Hepatocyte (in vitro differentiated cells): ENCODE measurements at regions not wholly inside any gene's neighbourhood (a gene's known extent, or its start where the extent isn't known, plus 50 kb on each side); places are given as distances from the start of the nearest gene placed in this dataset.

Source experiments
- EZH2 ChIP-seq: fragments of 200-600 bp; sonication (generic); IDR thresholded peaks from 2 replicates; pipeline ENCODE4 v1.6.1; 2016; ENCODE audit warnings: antibody characterized with exemption, mild to moderate bottlenecking, borderline replicate concordance
- EZH2phosphoT487 ChIP-seq: fragments of 200-600 bp; sonication (generic); IDR thresholded peaks from one replicate; pipeline ENCODE4 v1.6.1; 2018; ENCODE audit warnings: antibody characterized with exemption, mild to moderate bottlenecking, low read depth, moderate library complexity; ENCODE audit not compliant: unreplicated experiment, severe bottlenecking
- TF ChIP-seq, protein P1 (sequence below): fragments of 200-600 bp; sonication (generic); IDR thresholded peaks from 2 replicates; pipeline ENCODE4 v1.5.1; 2016; ENCODE audit warnings: antibody characterized with exemption, mild to moderate bottlenecking; ENCODE audit not compliant: poor library complexity

DNA sequence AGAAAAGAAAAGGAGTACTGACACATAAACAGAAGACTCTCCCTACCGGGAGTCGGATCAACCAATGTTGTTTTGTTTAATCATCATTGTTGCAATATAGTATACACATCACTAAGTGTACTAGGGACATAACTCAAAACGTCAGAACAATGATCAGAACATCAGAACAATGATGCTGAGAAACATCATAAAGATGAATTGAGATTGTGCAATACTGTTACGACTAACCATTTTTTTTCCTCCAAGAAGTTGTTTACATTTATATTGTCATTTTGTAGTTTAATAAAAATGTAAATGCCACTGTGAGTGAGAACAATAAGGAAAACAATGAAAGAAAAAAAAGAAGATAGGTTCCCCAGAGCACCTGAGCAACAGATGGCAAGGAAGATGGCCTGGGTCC lies 663.1 kb upstream of the PCDH15 start:
- TF ChIP-seq, protein P1, sequence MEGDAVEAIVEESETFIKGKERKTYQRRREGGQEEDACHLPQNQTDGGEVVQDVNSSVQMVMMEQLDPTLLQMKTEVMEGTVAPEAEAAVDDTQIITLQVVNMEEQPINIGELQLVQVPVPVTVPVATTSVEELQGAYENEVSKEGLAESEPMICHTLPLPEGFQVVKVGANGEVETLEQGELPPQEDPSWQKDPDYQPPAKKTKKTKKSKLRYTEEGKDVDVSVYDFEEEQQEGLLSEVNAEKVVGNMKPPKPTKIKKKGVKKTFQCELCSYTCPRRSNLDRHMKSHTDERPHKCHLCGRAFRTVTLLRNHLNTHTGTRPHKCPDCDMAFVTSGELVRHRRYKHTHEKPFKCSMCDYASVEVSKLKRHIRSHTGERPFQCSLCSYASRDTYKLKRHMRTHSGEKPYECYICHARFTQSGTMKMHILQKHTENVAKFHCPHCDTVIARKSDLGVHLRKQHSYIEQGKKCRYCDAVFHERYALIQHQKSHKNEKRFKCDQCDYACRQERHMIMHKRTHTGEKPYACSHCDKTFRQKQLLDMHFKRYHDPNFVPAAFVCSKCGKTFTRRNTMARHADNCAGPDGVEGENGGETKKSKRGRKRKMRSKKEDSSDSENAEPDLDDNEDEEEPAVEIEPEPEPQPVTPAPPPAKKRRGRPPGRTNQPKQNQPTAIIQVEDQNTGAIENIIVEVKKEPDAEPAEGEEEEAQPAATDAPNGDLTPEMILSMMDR = no peak
- TF ChIP-seq EZH2 (no peak), EZH2phosphoT487 (no peak)
